22Rv1 (cell line): ENCODE measurements at regions not wholly inside any gene's neighbourhood (a gene's known extent, or its start where the extent isn't known, plus 50 kb on each side); places are given as distances from the start of the nearest gene placed in this dataset.

Experiments
- H3K27ac ChIP-seq: fragments of 450-650 bp; 2 replicates; pipeline ENCODE4 v1.5.1; 2017
- CTCF ChIP-seq: fragments of 450-650 bp; IDR thresholded peaks from 2 replicates; pipeline ENCODE4 v1.5.1; 2017; ENCODE audit warnings: mild to moderate bottlenecking
- ZFX ChIP-seq: fragments of 450-650 bp; IDR thresholded peaks from 2 replicates; pipeline ENCODE4 v1.6.1; 2017; ENCODE audit warnings: antibody characterized with exemption, borderline replicate concordance

- no peak for TF ChIP-seq ZFX
- TF ChIP-seq CTCF = no peak
- H3K27ac ChIP-seq = no peak overlapping the region
These were observed 74.1 kb downstream of the CRPPA start for GRCh38 chr7:16347066-16347826.

- TF ChIP-seq ZFX (no peak), CTCF (no peak)
- H3K27ac ChIP-seq = no peak overlapping the region
These were observed 75.1 kb downstream of the CRPPA start for GRCh38 chr7:16345979-16346958.

GRCh38 chr7:16344927-16345326 lies 76.4 kb downstream of the CRPPA start:
- no peak overlapping the region for H3K27ac ChIP-seq
- TF ChIP-seq ZFX (no peak), CTCF (no peak)

- no peak overlapping the region for H3K27ac ChIP-seq
- TF ChIP-seq CTCF (no peak), ZFX (no peak)
These were observed 77.7 kb downstream of the CRPPA start for GRCh38 chr7:16343612-16344011.

- H3K27ac ChIP-seq = no peak overlapping the region
- TF ChIP-seq CTCF (no peak), ZFX (no peak)
These were observed 83.3 kb downstream of the CRPPA start for GRCh38 chr7:16338065-16338464.

- no peak overlapping the region for H3K27ac ChIP-seq
- no peak for TF ChIP-seq CTCF
- no peak for TF ChIP-seq ZFX
These were observed 95.2 kb downstream of the CRPPA start for GRCh38 chr7:16326106-16326505.
